A673 (cell line): ENCODE measurements at regions not wholly inside any gene's neighbourhood (a gene's known extent, or its start where the extent isn't known, plus 50 kb on each side); places are given as distances from the start of the nearest gene placed in this dataset.

Experiments
- BruUV-seq: library from RNA; stranded (reverse); fragments of 400-500 nt; replicated peaks from 2 replicates; lab custom pipeline; 2021; lab: Mats Ljungman, UMichigan
- CTCF ChIA-PET: fragments of 300-600 bp; sonication (Branson Sonifier 250); formaldehyde crosslinking; loops from one replicate; lab custom pipeline; 2022; ENCODE audit warnings: antibody characterized with exemption; lab: Charles Lee
- POLR2A ChIA-PET: fragments of 300-600 bp; sonication (Branson Sonifier 250); formaldehyde crosslinking; loops from one replicate; lab custom pipeline; 2022; ENCODE audit warnings: antibody characterized with exemption; ENCODE audit not compliant: low non-redundant PET; lab: Charles Lee
- DNase-seq: peaks from one replicate; pipeline ENCODE4 v3.0.0-alpha.2; 2015; ENCODE audit warnings: low spot score
- H3K27ac ChIP-seq: fragments of 200-600 bp; sonication (generic); 2 replicates; pipeline ENCODE4 v1.5.1; 2016; ENCODE audit warnings: mixed run types, low read depth, mild to moderate bottlenecking, mixed read lengths, antibody characterized with exemption, low read length; ENCODE audit not compliant: poor library complexity, severe bottlenecking
- H3K27me3 ChIP-seq: fragments of 200-600 bp; sonication (generic); replicated peaks from 2 replicates; pipeline ENCODE4 v1.6.1; 2017; ENCODE audit warnings: mixed run types, low read depth, mild to moderate bottlenecking, mixed read lengths, antibody characterized with exemption, low read length; ENCODE audit not compliant: insufficient read depth, poor library complexity
- H3K36me3 ChIP-seq: fragments of 200-600 bp; sonication (generic); 2 replicates; pipeline ENCODE4 v1.6.1; 2016; ENCODE audit warnings: mixed run types, mild to moderate bottlenecking, mixed read lengths, antibody characterized with exemption, low read length; ENCODE audit not compliant: insufficient read depth, poor library complexity, severe bottlenecking
- H3K4me1 ChIP-seq: fragments of 200-600 bp; sonication (generic); 2 replicates; pipeline ENCODE4 v1.6.1; 2017; ENCODE audit warnings: mixed run types, mild to moderate bottlenecking, mixed read lengths, antibody characterized with exemption, low read length; ENCODE audit not compliant: insufficient read depth, poor library complexity, severe bottlenecking
- H3K4me3 ChIP-seq: fragments of 200-600 bp; sonication (generic); 2 replicates; pipeline ENCODE4 v1.5.1; 2016; ENCODE audit warnings: low read depth, mixed run types, mild to moderate bottlenecking, mixed read lengths, low read length; ENCODE audit not compliant: poor library complexity, severe bottlenecking
- H3K9me3 ChIP-seq: fragments of 200-600 bp; sonication (generic); 2 replicates; pipeline ENCODE4 v1.6.1; 2016; ENCODE audit warnings: mixed run types, low read depth, mild to moderate bottlenecking, mixed read lengths, antibody characterized with exemption, low read length; ENCODE audit not compliant: poor library complexity, severe bottlenecking
- CTCF ChIP-seq: fragments of 300-800, 200-600 bp; sonication (generic); conservative IDR thresholded peaks from 2 replicates; pipeline ENCODE4 v1.5.1; 2017; ENCODE audit warnings: low read depth, mild to moderate bottlenecking, antibody characterized with exemption, low read length, moderate library complexity, mixed read lengths
- EZH2 ChIP-seq: fragments of 200-600 bp; sonication (generic); IDR thresholded peaks from 2 replicates; pipeline ENCODE4 v1.6.1; 2017; ENCODE audit warnings: borderline replicate concordance, low read depth, mild to moderate bottlenecking, mixed read lengths, antibody characterized with exemption, low read length; ENCODE audit not compliant: poor library complexity, severe bottlenecking
- intact Hi-C: fragments of 100-400 bp; cut with micrococcal nuclease; formaldehyde crosslinking; loops from one replicate; pipeline ENCODE4 v1.10.0; 2022; ENCODE audit not compliant: unreplicated experiment

DNA sequence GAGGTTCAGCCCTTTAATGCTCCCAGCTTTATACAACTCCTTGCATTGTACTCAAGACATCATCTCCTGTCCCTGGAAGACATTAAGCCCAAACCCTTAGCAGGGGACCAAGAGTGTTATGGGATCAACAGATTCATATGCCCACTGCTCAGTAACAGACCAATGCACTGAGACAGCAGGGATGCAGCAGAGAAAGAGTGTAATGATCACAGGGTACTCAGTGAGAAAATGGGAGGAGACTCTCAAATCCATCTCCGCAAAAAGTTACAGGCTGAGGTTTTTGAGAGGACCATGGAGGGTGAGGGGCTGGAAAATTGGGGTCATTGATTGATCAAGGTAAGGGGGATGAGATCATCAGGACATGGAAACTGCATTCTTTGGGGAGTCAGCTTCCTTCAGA is 96.2 kb downstream of the MATN1 start:
- no peak for DNase-seq
- intact Hi-C loops, result no loop called here
- Histone ChIP-seq H3K9me3 (peaks cover 18% of the 10 kb centered on the region), H3K4me3 (no peak overlapping the region), H3K27ac (no peak overlapping the region), H3K36me3 (no peaks in the 10 kb centered on the region), H3K4me1 (no peaks in the 10 kb centered on the region), H3K27me3 (no peaks in the 10 kb centered on the region)
- no TSS peak for BruUV-seq
- no peak for TF ChIP-seq EZH2
- TF ChIP-seq CTCF, result no peak
- CTCF ChIA-PET, result no interaction called here
- POLR2A ChIA-PET, result no interaction called here

GRCh38 chr1:30623431-30623830 is 100.0 kb downstream of the MATN1 start:
- Histone ChIP-seq H3K4me3 (no peak overlapping the region), H3K27me3 (no peaks in the 10 kb centered on the region), H3K36me3 (no peaks in the 10 kb centered on the region), H3K27ac (no peak overlapping the region), H3K4me1 (no peaks in the 10 kb centered on the region), H3K9me3 (peaks cover 18% of the 10 kb centered on the region)
- no peak for DNase-seq
- intact Hi-C loops, result no loop called here
- POLR2A ChIA-PET, result no interaction called here
- no TSS peak for BruUV-seq
- TF ChIP-seq EZH2 (no peak), CTCF (no peak)
- CTCF ChIA-PET, result no interaction called here

DNA sequence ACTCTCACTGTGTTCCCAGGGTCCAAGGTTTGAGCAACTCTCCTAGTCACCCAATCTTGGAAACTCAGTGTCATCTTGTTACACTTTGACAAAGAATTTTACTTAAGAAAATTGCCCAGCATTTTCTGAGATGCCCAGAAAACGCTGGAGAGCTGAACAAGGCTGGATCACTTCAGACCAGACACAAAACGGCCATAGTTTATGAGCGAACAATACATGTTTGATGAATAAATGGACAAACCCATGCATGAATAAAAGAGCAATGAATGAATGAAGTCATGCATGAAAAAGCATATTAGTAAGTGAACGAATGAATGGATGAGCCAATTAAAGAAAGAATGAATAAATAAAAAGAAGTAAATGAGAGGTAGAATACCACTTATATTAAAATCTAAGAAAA is 103.8 kb downstream of the MATN1 start:
- no peak for DNase-seq
- Histone ChIP-seq H3K27ac (no peak overlapping the region), H3K36me3 (no peaks in the 10 kb centered on the region), H3K27me3 (no peaks in the 10 kb centered on the region), H3K4me3 (no peak overlapping the region), H3K4me1 (no peaks in the 10 kb centered on the region), H3K9me3 (peaks cover 15% of the 10 kb centered on the region)
- BruUV-seq, result no TSS peak
- ChIA-PET CTCF (no interaction called here), POLR2A (no interaction called here)
- intact Hi-C loops, result no loop called here
- TF ChIP-seq EZH2, result no peak
- TF ChIP-seq CTCF, result no peak
